Retinal pigment epithelial cell (primary cell): ENCODE measurements at regions not wholly inside any gene's neighbourhood (a gene's known extent, or its start where the extent isn't known, plus 50 kb on each side); places are given as distances from the start of the nearest gene placed in this dataset.
A peak's percentile ranks its signal among the peaks of the same experiment; 100 is the strongest.

ENCODE experiments used
- DNase-seq: peaks from one replicate; pipeline ENCODE4 v3.0.0-alpha.2; 2010; ENCODE audit warnings: low read depth
- H3K4me3 ChIP-seq: 2 replicates; pipeline ENCODE4 v1.5.1; 2011; ENCODE audit warnings: mild to moderate bottlenecking, low read length, control low read depth, moderate library complexity
- TF ChIP-seq, protein P1 (sequence below): conservative IDR thresholded peaks from 2 replicates; pipeline ENCODE4 v1.5.1; 2011; ENCODE audit warnings: low read depth, low read length, control low read depth, inconsistent platforms

DNA sequence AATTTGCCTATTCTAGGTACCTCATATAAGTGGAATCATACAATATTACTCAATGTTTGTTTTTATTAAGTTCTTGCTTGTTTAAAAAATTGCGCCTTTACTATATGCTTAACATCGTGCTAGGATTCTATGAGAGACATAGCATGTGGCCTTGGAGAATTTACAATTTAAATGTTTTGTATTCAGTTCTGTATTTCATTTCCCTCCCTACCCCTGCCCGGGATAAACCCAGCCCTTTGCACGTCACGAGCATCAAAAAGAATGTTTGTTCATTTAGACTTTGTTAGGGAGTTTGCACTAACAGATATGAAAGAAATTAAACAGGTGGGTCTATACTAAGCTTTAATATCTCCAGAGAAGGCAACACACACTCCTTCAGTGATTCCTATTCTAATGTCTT lies 75.7 kb downstream of the C18orf54 start:
- H3K4me3 ChIP-seq, result no peak overlapping the region
- TF ChIP-seq, protein P1, sequence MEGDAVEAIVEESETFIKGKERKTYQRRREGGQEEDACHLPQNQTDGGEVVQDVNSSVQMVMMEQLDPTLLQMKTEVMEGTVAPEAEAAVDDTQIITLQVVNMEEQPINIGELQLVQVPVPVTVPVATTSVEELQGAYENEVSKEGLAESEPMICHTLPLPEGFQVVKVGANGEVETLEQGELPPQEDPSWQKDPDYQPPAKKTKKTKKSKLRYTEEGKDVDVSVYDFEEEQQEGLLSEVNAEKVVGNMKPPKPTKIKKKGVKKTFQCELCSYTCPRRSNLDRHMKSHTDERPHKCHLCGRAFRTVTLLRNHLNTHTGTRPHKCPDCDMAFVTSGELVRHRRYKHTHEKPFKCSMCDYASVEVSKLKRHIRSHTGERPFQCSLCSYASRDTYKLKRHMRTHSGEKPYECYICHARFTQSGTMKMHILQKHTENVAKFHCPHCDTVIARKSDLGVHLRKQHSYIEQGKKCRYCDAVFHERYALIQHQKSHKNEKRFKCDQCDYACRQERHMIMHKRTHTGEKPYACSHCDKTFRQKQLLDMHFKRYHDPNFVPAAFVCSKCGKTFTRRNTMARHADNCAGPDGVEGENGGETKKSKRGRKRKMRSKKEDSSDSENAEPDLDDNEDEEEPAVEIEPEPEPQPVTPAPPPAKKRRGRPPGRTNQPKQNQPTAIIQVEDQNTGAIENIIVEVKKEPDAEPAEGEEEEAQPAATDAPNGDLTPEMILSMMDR, result no peak
- no peak for DNase-seq

DNA sequence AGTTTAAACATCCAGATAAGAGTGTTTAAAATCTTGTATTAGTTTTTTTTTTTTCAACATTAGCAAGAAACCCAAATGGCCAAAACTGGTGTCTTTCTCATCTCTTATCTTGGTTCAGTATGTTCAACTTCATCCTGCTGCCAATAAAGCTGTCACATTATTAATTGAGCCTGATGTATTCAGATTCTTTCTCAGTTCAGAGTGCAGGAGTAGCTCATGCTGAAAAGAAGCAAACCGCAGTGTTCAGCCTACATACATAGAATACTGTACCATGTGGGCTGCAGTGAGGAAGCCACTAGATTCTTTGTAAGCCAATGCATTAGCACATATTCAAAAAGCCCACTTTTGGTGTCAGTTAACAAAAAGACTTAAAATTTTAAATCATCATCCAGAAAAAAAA lies 76.2 kb downstream of the C18orf54 start:
- TF ChIP-seq, protein P1, result no peak
- DNase-seq, result no peak
- no peak overlapping the region for H3K4me3 ChIP-seq

DNA sequence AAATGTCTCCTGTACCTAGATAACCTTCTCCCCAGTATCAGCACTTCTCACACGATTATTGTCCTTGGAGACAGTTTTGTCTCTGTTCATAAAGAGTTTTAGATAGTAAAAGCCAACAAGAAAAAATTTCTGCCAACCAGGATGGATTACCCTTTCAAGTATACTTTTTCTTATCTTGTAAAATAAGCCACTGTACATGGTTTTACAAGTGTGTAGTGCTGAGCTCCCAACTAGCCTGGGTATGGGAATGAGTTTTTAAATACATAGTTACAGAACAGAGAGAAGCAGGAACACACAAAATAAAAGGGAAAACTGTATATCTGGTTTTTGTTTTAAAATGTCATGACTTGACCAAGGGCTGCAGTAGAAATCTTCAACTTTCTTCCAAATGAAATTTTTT lies 76.7 kb downstream of the C18orf54 start:
- TF ChIP-seq, protein P1, result no peak
- DNase-seq, result no peak
- no peak overlapping the region for H3K4me3 ChIP-seq

DNA sequence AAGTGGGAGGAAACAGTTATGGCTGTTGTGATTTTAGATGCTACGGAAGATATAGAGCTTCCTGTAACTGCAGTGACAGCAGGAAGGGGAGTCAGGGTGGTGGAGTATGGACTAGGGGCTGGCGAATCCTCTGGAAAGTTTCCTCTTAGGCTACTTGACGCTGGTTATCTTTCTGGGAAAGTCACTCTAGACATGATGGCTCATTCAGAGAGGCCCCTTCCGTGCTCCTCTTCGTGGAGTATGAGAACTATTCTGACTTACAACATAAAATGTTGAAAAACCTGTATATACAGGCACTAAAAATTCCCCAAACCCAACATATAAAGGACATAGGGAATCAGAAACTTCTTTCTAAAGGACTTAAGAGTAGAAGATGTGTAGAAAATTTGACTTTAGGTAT lies 78.8 kb downstream of the C18orf54 start:
- no peak overlapping the region for H3K4me3 ChIP-seq
- DNase-seq, result no peak
- TF ChIP-seq, protein P1, result no peak

DNA sequence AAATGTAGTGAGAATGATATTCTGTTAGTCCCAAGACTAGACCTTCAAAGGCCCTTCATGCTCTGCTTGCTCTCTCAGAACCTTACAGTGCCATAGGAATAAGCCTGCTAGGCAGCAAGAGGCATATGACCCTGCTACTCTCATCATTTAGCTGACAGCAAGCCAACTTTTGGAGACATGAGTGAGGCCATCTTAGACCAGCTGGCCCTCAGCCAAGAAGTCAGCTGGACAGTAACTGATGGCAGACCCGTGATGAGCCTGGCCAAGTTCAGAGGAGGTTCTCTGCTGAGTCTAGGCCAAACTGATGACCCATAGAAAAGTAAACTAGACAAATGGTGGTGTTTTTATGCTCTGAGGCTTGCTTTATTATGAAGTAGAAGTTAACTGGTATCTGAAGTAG lies 82.6 kb downstream of the C18orf54 start:
- no peak overlapping the region for H3K4me3 ChIP-seq
- TF ChIP-seq, protein P1, result no peak
- no peak for DNase-seq

DNA sequence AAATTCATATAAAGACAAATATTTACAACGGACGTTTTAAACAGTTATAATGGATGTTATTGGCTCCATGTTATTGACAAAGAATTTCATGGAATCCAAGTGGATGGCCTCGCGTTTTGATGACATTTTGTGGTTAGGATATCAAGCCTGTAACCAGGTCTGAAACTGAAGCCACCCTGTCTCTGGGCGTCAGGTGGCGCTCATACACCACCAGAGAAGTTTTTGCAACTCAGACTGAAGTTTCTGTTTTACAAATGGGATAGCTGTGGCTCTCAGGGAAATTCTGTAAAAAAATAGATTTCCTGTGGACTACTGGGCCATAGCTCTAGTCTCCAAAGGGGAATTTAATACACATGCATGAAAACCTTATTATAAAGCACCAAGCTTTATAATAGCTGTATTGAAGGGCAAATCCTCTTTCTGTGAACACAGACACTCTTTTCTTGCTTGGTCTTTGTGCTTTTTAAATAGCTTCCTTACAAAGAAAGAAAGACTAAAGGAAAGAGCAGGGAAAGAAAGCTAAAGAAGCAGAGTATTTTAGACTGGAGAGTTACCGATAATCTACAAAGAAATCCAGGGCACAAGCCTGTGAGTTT lies 86.7 kb downstream of the C18orf54 start:
- no peak overlapping the region for H3K4me3 ChIP-seq
- TF ChIP-seq, protein P1, result peak; percentile 87

DNA sequence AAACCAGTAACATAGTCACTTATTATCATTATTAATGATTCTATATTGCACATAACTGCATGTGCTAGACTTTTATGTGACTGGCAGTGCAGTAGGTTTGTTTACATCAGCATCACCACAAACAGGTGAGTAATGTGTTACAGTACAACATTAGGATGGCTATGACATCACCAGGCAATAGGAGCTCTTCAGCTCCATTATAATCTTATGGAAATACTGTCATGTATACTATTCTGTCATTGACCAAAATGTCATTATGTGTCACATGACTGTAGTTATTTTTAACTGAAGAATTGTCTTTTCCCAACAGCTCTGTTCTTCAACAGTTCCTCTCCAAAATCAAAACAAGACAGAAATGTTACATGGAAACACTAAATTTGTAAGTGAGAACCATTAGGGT lies 96.3 kb downstream of the C18orf54 start:
- no peak overlapping the region for H3K4me3 ChIP-seq
- TF ChIP-seq, protein P1, result no peak
- DNase-seq, result no peak

More for the DNA sequence above, 86.7 kb downstream of the C18orf54 start:
- peak; percentile 10 for DNase-seq
